ENCODE measurements at regions not wholly inside any gene's neighbourhood (a gene's known extent, or its start where the extent isn't known, plus 50 kb on each side); places are given as distances from the start of the nearest gene placed in this dataset.

GRCh38 chr9:80771555-80772347 is 917.6 kb downstream of the TLE1 start:
- 0 out of 7 replicates have a peak overlapping the region, but pooled peaks of 1 of the 3 experiments have one; percentile 44 for H3K27ac Mint-ChIP-seq
- DNase-seq: no peak
- Histone ChIP-seq H3K23me2 (ENCODE audit: insufficient read length, low read depth, low read length, poor library complexity, severe bottlenecking) (no peaks in the 10 kb centered on the region), H3K4me2 (ENCODE audit: insufficient read depth, insufficient read length, low read length) (no peak overlapping the region), H3T11ph (ENCODE audit: low read length) (no peak overlapping the region), H3K14ac (ENCODE audit: insufficient read depth, low read length) (no peak overlapping the region), H3K27me3 (ENCODE audit: insufficient read depth, low read length) (no peaks in the 10 kb centered on the region), H3K9ac (ENCODE audit: extremely low read depth, insufficient read length, low read length) (no peak overlapping the region), H2BK120ac (ENCODE audit: low read depth, low read length, poor library complexity, severe bottlenecking) (no peak overlapping the region), H2AFZ (ENCODE audit: low read length) (no peak overlapping the region), H3K79me2 (ENCODE audit: insufficient read depth, low read length) (no peaks in the 10 kb centered on the region), H3K4me1 (ENCODE audit: insufficient read depth, low read length) (no peaks in the 10 kb centered on the region), H3K4ac (ENCODE audit: low read depth, low read length) (no peak overlapping the region), H2AK5ac (ENCODE audit: insufficient read length, low read length) (no peak overlapping the region), H3K79me1 (ENCODE audit: insufficient read depth, low read depth, low read length, poor library complexity, severe bottlenecking) (no peaks in the 10 kb centered on the region), H2BK15ac (ENCODE audit: low read depth, low read length) (no peak overlapping the region), H3K27ac (ENCODE audit: insufficient read length, low read depth, low read length) (no peak overlapping the region), H3K9me3 (ENCODE audit: control insufficient read depth, low read depth, low read length) (no peaks in the 10 kb centered on the region), H2BK5ac (ENCODE audit: insufficient read length, low read length) (no peak overlapping the region), H4K8ac (replicated peaks; ENCODE audit: insufficient read length, low read depth, low read length) (no peak overlapping the region), H4K20me1 (ENCODE audit: control insufficient read depth, insufficient read depth, insufficient read length) (no peaks in the 10 kb centered on the region), H2BK20ac (ENCODE audit: low read depth, low read length, poor library complexity, severe bottlenecking) (no peak overlapping the region), H3K56ac (ENCODE audit: insufficient read length, low read depth, low read length) (no peak overlapping the region), H2BK12ac (ENCODE audit: insufficient read length, low read depth, low read length) (no peak overlapping the region), H4K5ac (ENCODE audit: insufficient read length, low read depth, low read length) (no peak overlapping the region), H3K18ac (ENCODE audit: insufficient read length, low read depth, low read length) (no peak overlapping the region), H4K91ac (ENCODE audit: insufficient read length, low read depth, low read length) (no peak overlapping the region), H3K23ac (ENCODE audit: insufficient read length, low read depth, low read length) (no peak overlapping the region)
- no peaks in the 10 kb centered on the region for H3K4me1 Mint-ChIP-seq
- no CpG with 5 or more reads among the region's 6 CpGs for WGBS (ENCODE audit: extremely low coverage, insufficient read length, low lambda C conversion rate)
- H3K4me3 Mint-ChIP-seq: no peak overlapping the region
- H3K36me3 Mint-ChIP-seq (ENCODE audit: insufficient read depth in 1 of 3, low read depth in 3 of 3): no peaks in the 10 kb centered on the region
- no peak for TF ChIP-seq CTCF (conservative IDR thresholded peaks at IDR 0.05)
- H3K27me3 Mint-ChIP-seq (ENCODE audit: low read depth): no peaks in the 10 kb centered on the region
- peaks cover 0 to 5% of the 10 kb centered on the region in 2 experiments; a peak in 1 of 5 replicates for H3K9me3 Mint-ChIP-seq

All from H9 (cell line).